K562 (cell line): ENCODE measurements at regions not wholly inside any gene's neighbourhood (a gene's known extent, or its start where the extent isn't known, plus 50 kb on each side); places are given as distances from the start of the nearest gene placed in this dataset.

Experiments used
- ATAC-seq: fragments of 200-7000 bp; cut with Tn5 transposase; 3 replicates; pipeline ENCODE4 v1.9.1; 2020; ENCODE audit warnings: moderate library complexity
- BruUV-seq: library from RNA; stranded (reverse); fragments of 400-500 nt; replicated peaks from 2 replicates; lab custom pipeline; 2021; lab: Mats Ljungman, UMichigan
- CTCF ChIA-PET: fragments of 300-600 bp; formaldehyde crosslinking; extraction: SDS; loops from one replicate; lab custom pipeline; 2021; ENCODE audit warnings: low intra/inter-chr PET ratio; lab: Yijun Ruan, JAX
- POLR2A ChIA-PET: fragments of 300-600, 350-650 bp; sonication (Branson Sonifier 250); formaldehyde crosslinking; extraction: SDS; loops from one replicate; lab custom pipeline; 2021; ENCODE audit warnings: antibody characterized with exemption, inconsistent platforms; lab: Yijun Ruan, JAX
- DNase-seq, 4 experiments: peaks; one replicate each; pipeline versions ENCODE4 v3.0.0 to v3.0.0-alpha.2; 2011 to 2018; ENCODE audit warnings: low spot score in 3 of 4, mixed read lengths in 3 of 4; ENCODE audit errors: extremely low read depth in 1 of 4
- FAIRE-seq: peaks from 2 replicates; lab custom pipeline; 2011; peaks lifted over from hg19 to GRCh38; lab: Jason Lieb, UNC
- H2AFZ ChIP-seq: 2 replicates; pipeline ENCODE4 v1.6.0; 2011; ENCODE audit warnings: low read depth, low read length, control low read depth, inconsistent platforms
- H3K27ac ChIP-seq: fragments of 200-600 bp; 3 replicates; pipeline ENCODE4 v1.8.0; 2011; ENCODE audit warnings: low read depth, mild to moderate bottlenecking, control low read depth, inconsistent platforms, low read length, moderate library complexity, mixed read lengths; ENCODE audit errors: extremely low read depth
- H3K27me3 ChIP-seq, 2 experiments: fragments of 300-600 bp in 1 of 2; 2 replicates in 1 of 2; 3 replicates in 1 of 2; pipeline versions ENCODE4 v1.6.0 to v1.8.0; 2011; ENCODE audit warnings: inconsistent platforms in 2 of 2, low read length in 2 of 2, mild to moderate bottlenecking in 1 of 2, mixed read lengths in 1 of 2, moderate library complexity in 1 of 2; ENCODE audit not compliant: control insufficient read depth in 2 of 2, insufficient read depth in 2 of 2
- H3K36me3 ChIP-seq: fragments of 300-600 bp; 3 replicates; pipeline ENCODE4 v1.8.0; 2011; ENCODE audit warnings: mild to moderate bottlenecking, low read length, inconsistent platforms; ENCODE audit not compliant: control insufficient read depth, insufficient read depth
- H3K4me1 ChIP-seq, 2 experiments: fragments of 200-600 bp in 1 of 2; replicated peaks in 1 of 2; 2 replicates in 1 of 2; 3 replicates in 1 of 2; pipeline versions ENCODE4 v1.5.1 to v1.8.0; 2011; ENCODE audit warnings: inconsistent platforms in 2 of 2, low read length in 2 of 2, mild to moderate bottlenecking in 1 of 2, mixed read lengths in 1 of 2, moderate library complexity in 1 of 2; ENCODE audit not compliant: control insufficient read depth in 2 of 2, insufficient read depth in 2 of 2
- H3K4me2 ChIP-seq: 2 replicates; pipeline ENCODE4 v1.6.1; 2011; ENCODE audit warnings: low read length, control low read depth, inconsistent platforms, mixed read lengths; ENCODE audit not compliant: insufficient read depth
- H3K4me3 ChIP-seq: fragments of 200-600 bp; sonication (generic), shearing (Covaris generic); 2 replicates; pipeline ENCODE4 v1.5.1; 2016; ENCODE audit warnings: control low read depth, inconsistent platforms
- H3K79me2 ChIP-seq: fragments of 200-600 bp; 3 replicates; pipeline ENCODE4 v1.8.0; 2011; ENCODE audit warnings: low read length, inconsistent platforms; ENCODE audit not compliant: control insufficient read depth, insufficient read depth
- H3K9ac ChIP-seq, 2 experiments: 2 replicates each; pipeline versions ENCODE4 v1.6.0 to v1.6.1; 2011; ENCODE audit warnings: low read depth in 2 of 2, low read length in 2 of 2, control low read depth in 1 of 2, inconsistent platforms in 1 of 2, mild to moderate bottlenecking in 1 of 2, mixed read lengths in 1 of 2; ENCODE audit not compliant: insufficient read depth in 1 of 2
- H3K9me1 ChIP-seq: one replicate; pipeline ENCODE4 v1.6.0; 2011; ENCODE audit warnings: inconsistent platforms, mild to moderate bottlenecking, low read length, moderate library complexity; ENCODE audit not compliant: control insufficient read depth, insufficient read depth
- H3K9me3 ChIP-seq: replicated peaks from 2 replicates; pipeline ENCODE4 v1.5.1; 2011; ENCODE audit warnings: low read depth, low read length, inconsistent platforms; ENCODE audit not compliant: control insufficient read depth, insufficient read depth
- H4K20me1 ChIP-seq: replicated peaks from 2 replicates; pipeline ENCODE4 v1.6.1; 2011; ENCODE audit warnings: low read length, inconsistent platforms, mixed read lengths; ENCODE audit not compliant: control insufficient read depth, insufficient read depth
- CCAR2 ChIP-seq: fragments of 200-400 bp; formaldehyde crosslinking; IDR thresholded peaks from 2 replicates; pipeline ENCODE4 v1.6.1; 2017; ENCODE audit warnings: mild to moderate bottlenecking, low read depth, low read length
- E2F3 ChIP-seq: fragments of 250-450 bp; sonication (Bioruptor Pico); IDR thresholded peaks from 2 replicates; pipeline ENCODE4 v1.4.0; 2020; ENCODE audit warnings: mild to moderate bottlenecking
- KAT7 ChIP-seq: sonication (generic); formaldehyde crosslinking; IDR thresholded peaks from 2 replicates; pipeline ENCODE4 v1.8.0; 2022; ENCODE audit warnings: missing genetic modification reagents, mild to moderate bottlenecking, borderline replicate concordance
- KDM5B ChIP-seq: fragments of 200-600 bp; sonication (generic); IDR thresholded peaks from 2 replicates; pipeline ENCODE4 v1.6.1; 2012; ENCODE audit warnings: low read depth, mild to moderate bottlenecking, moderate library complexity, low read length, control low read depth, inconsistent platforms; ENCODE audit not compliant: insufficient replicate concordance
- MEF2D ChIP-seq: conservative IDR thresholded peaks from 2 replicates; pipeline ENCODE4 v1.6.1; 2016; ENCODE audit warnings: low read depth, missing genetic modification characterization, missing compliant biosample characterization
- NFATC3 ChIP-seq: fragments of 450-650 bp; IDR thresholded peaks from 2 replicates; pipeline ENCODE4 v1.6.1; 2017; ENCODE audit warnings: mild to moderate bottlenecking
- POLR2AphosphoS2 ChIP-seq: IDR thresholded peaks from 2 replicates; pipeline ENCODE4 v1.6.1; 2012; ENCODE audit warnings: low read length, improper control_type of control experiment
- PRPF4 ChIP-seq: fragments of 200-400 bp; formaldehyde crosslinking; IDR thresholded peaks from one replicate; pipeline ENCODE4 v1.6.1; 2017; ENCODE audit warnings: low read length, low read depth, mild to moderate bottlenecking; ENCODE audit not compliant: insufficient read depth, poor library complexity, severe bottlenecking
- RFX1 ChIP-seq: fragments of 450-650 bp; IDR thresholded peaks from 2 replicates; pipeline ENCODE4 v1.6.1; 2016; ENCODE audit warnings: mild to moderate bottlenecking, moderate library complexity
- XRCC5 ChIP-seq: fragments of 200-400 bp; formaldehyde crosslinking; IDR thresholded peaks from 2 replicates; pipeline ENCODE4 v1.6.1; 2017; ENCODE audit warnings: low read depth, mild to moderate bottlenecking, low read length
- ZNF436 ChIP-seq: fragments of 250-450, 450-650 bp; sonication (Bioruptor Pico); formaldehyde crosslinking; IDR thresholded peaks from 2 replicates; pipeline ENCODE4 v1.7.0; 2020; ENCODE audit warnings: mild to moderate bottlenecking
- ZNF512 ChIP-seq: IDR thresholded peaks from 2 replicates; pipeline ENCODE4 v1.6.1; 2016; ENCODE audit warnings: missing genetic modification characterization, missing compliant biosample characterization
- ZNF778 ChIP-seq: fragments of 450-650 bp; formaldehyde crosslinking; IDR thresholded peaks from 2 replicates; pipeline ENCODE4 v1.4.0; 2020; ENCODE audit warnings: mild to moderate bottlenecking, moderate library complexity
- WGBS: fragments of 100-300 bp; shearing (Covaris generic); methylation state at CpG from one replicate; pipeline ENCODE4 v1.1.6; 2016; ENCODE audit warnings: low coverage, mixed read lengths; ENCODE audit not compliant: insufficient coverage; ENCODE audit errors: missing lambda C conversion rate; 5-methylcytosine and 5-hydroxymethylcytosine counted together
- in situ Hi-C: fragments of 300-500 bp; cut with MboI; formaldehyde crosslinking; loops from 4 replicates; pipeline ENCODE4 v1.15.0; 2018; ENCODE audit warnings: inconsistent platforms, mixed read lengths
- intact Hi-C: fragments of 100-400 bp; cut with micrococcal nuclease; formaldehyde crosslinking; loops from 2 replicates; pipeline ENCODE4 v1.14.2; 2022

GRCh38 chr12:67726868-67727267 lies 78.3 kb downstream of the DYRK2 start:
- H3K27ac ChIP-seq: no peak overlapping the region
- H3K4me3 ChIP-seq: no peak overlapping the region
- no peaks in the 10 kb centered on the region for H3K9me1 ChIP-seq
- H3K9ac ChIP-seq: no peak overlapping the region
- H3K4me2 ChIP-seq: no peak overlapping the region
- CTCF ChIA-PET: no interaction called here
- no peak for DNase-seq
- FAIRE-seq: no peak
- H3K4me1 ChIP-seq: no peaks in the 10 kb centered on the region
- WGBS: 2% methylated on average over 3 of the region's 3 CpGs
- intact Hi-C loops: no loop called here
- no peaks in the 10 kb centered on the region for H3K27me3 ChIP-seq
- in situ Hi-C loops: no loop called here
- no peaks in the 10 kb centered on the region for H3K79me2 ChIP-seq
- H4K20me1 ChIP-seq: no peaks in the 10 kb centered on the region
- no TSS peak for BruUV-seq
- POLR2A ChIA-PET: interaction anchor here (0.6 kb wide), 1 partner anchor 10 kb away, joined by 3 read pairs; no protein-coding TSS in a partner anchor
- no peak for TF ChIP-seq ZNF436 (CRISPR knock-in tag)
- H3K9me3 ChIP-seq: no peaks in the 10 kb centered on the region
- H3K36me3 ChIP-seq: no peaks in the 10 kb centered on the region
- no peak overlapping the region for H2AFZ ChIP-seq
- ATAC-seq: no peak

DNA sequence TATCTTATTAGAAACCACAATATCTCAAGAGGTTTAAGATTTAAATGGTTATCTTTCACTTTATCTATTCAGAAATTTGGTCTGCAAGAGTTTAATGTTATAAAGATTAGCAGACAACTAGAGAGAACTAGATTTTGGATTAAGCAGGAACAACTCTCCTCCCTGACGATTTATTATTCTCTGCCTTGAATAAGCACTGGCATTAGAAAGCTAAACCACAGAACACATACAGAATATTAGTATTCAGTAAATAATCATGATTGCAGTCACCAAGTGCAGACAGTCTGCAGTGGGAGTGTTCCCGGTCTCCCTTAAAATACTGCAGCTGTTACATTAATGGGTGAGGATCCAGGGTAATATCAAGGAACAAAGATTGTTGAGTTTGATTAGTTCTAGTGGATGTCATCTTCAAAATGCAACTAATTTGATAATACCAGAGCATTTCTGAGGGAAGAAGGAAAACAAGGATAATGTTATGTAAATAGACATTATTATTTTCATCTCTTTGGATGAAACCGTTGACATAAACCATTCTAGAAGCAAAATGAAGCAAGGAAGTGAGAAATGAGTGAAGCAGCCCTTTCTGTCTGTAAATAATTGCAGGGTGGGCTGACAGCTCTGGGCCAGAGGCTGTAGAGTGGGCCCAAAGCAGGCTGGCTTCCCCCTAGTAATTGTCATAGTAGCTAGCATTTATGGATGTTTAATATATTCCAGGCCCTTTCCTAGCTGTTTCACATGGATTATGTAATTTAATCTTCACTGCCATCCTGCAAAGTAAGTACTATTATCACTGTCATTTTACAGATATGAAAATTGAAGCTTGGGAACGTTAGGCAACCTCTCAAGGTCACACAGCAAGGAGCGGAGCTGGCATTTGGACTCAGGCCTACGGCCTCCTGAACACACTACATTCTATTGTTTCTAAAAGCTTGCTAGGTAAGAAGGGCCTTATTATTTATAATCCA lies 79.4 kb downstream of the DYRK2 start:
- Histone ChIP-seq H3K9me1 (no peaks in the 10 kb centered on the region), H3K27me3 (no peaks in the 10 kb centered on the region), H3K36me3 (no peaks in the 10 kb centered on the region), H3K27ac (no peak overlapping the region), H3K9ac (no peak overlapping the region), H3K79me2 (no peaks in the 10 kb centered on the region), H2AFZ (no peak overlapping the region), H3K9me3 (no peaks in the 10 kb centered on the region), H3K4me1 (no peaks in the 10 kb centered on the region), H3K4me3 (no peak overlapping the region), H4K20me1 (no peaks in the 10 kb centered on the region), H3K4me2 (no peak overlapping the region)
- 2% methylated on average over 6 of the region's 6 CpGs for WGBS
- intact Hi-C loops: no loop called here
- no peak for DNase-seq
- no peak for ATAC-seq
- ChIA-PET CTCF (no interaction called here), POLR2A (no interaction called here)
- no TSS peak for BruUV-seq
- FAIRE-seq: no peak
- in situ Hi-C loops: no loop called here
- TF ChIP-seq CCAR2 (no peak), NFATC3 (no peak), RFX1 (no peak), KAT7 (CRISPR knock-in tag) (no peak), POLR2AphosphoS2 (no peak), XRCC5 (no peak), MEF2D (tag) (no peak), E2F3 (CRISPR knock-in tag) (no peak), ZNF512 (tag) (no peak), PRPF4 (no peak), ZNF778 (CRISPR knock-in tag) (no peak), KDM5B (no peak)
